ENCODE measurements at regions not wholly inside any gene's neighbourhood (a gene's known extent, or its start where the extent isn't known, plus 50 kb on each side); places are given as distances from the start of the nearest gene placed in this dataset.

GRCh38 chr7:124462249-124462648 lies 303.3 kb downstream of the GPR37 start:
- Mint-ChIP-seq H3K4me3 (no peak overlapping the region), H3K27me3 (ENCODE audit: insufficient read depth, low read depth, poor library complexity) (no peaks in the 10 kb centered on the region), H3K27ac (no peak overlapping the region), H3K4me1 (no peaks in the 10 kb centered on the region), H3K36me3 (ENCODE audit: low read depth) (no peaks in the 10 kb centered on the region), H3K9me3 (0 out of 3 replicates have a peak, but pooled peaks cover 2% of the 10 kb centered on the region)
- no peaks in the 10 kb centered on the region for H3F3A ChIP-seq (replicated peaks; ENCODE audit: low read depth)
- H3K36me3 ChIP-seq (ENCODE audit: insufficient read depth) = no peaks in the 10 kb centered on the region
- TF ChIP-seq EZH2phosphoT487 (IDR thresholded peaks at IDR 0.05; ENCODE audit: unreplicated experiment) (no peak), JUNB (IDR thresholded peaks at IDR 0.05; ENCODE audit: unreplicated experiment) (no peak), POLR2AphosphoS5 (IDR thresholded peaks at IDR 0.05; ENCODE audit: low read depth) (no peak), EZH2 (IDR thresholded peaks at IDR 0.05; ENCODE audit: low read depth, unreplicated experiment) (no peak), NANOG (IDR thresholded peaks at IDR 0.05; ENCODE audit: borderline replicate concordance) (no peak), ETS1 (IDR thresholded peaks at IDR 0.05) (no peak), CREB1 (CRISPR knock-in tag; IDR thresholded peaks at IDR 0.05; ENCODE audit: low read depth) (no peak), STAT1 (IDR thresholded peaks at IDR 0.05; ENCODE audit: unreplicated experiment) (no peak), ZNF331 (CRISPR knock-in tag; IDR thresholded peaks at IDR 0.05; ENCODE audit: low read depth) (no peak), ZNF114 (CRISPR knock-in tag; IDR thresholded peaks at IDR 0.05) (no peak), ZNF462 (CRISPR knock-in tag; IDR thresholded peaks at IDR 0.05) (no peak)
- TF ChIP-seq, protein P1, sequence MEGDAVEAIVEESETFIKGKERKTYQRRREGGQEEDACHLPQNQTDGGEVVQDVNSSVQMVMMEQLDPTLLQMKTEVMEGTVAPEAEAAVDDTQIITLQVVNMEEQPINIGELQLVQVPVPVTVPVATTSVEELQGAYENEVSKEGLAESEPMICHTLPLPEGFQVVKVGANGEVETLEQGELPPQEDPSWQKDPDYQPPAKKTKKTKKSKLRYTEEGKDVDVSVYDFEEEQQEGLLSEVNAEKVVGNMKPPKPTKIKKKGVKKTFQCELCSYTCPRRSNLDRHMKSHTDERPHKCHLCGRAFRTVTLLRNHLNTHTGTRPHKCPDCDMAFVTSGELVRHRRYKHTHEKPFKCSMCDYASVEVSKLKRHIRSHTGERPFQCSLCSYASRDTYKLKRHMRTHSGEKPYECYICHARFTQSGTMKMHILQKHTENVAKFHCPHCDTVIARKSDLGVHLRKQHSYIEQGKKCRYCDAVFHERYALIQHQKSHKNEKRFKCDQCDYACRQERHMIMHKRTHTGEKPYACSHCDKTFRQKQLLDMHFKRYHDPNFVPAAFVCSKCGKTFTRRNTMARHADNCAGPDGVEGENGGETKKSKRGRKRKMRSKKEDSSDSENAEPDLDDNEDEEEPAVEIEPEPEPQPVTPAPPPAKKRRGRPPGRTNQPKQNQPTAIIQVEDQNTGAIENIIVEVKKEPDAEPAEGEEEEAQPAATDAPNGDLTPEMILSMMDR (conservative IDR thresholded peaks at IDR 0.05; ENCODE audit: low read depth in 2 of 2) = no peak
- ATAC-seq (no peak), DNase-seq (ENCODE audit: low spot score) (no peak)
- no peak overlapping the region for H3K4me3 ChIP-seq
- no peaks in the 10 kb centered on the region for H3K4me1 ChIP-seq (ENCODE audit: insufficient read depth)
- H2AFZ ChIP-seq = no peak overlapping the region
- no peaks in the 10 kb centered on the region for H4K20me1 ChIP-seq (replicated peaks; ENCODE audit: insufficient read depth)
- no peaks in the 10 kb centered on the region for H3K79me2 ChIP-seq (replicated peaks; ENCODE audit: insufficient read depth)
- H3K9me2 ChIP-seq (ENCODE audit: insufficient read depth) = no peaks in the 10 kb centered on the region
- no peak overlapping the region for H3K27ac ChIP-seq (ENCODE audit: low read depth)
- H3K4me2 ChIP-seq = no peak overlapping the region
- H3K27me3 ChIP-seq (ENCODE audit: insufficient read depth) = no peaks in the 10 kb centered on the region

Data from GM23338 (cell line).